HPDE6-E6E7 (cell line): ENCODE measurements at regions not wholly inside any gene's neighbourhood (a gene's known extent, or its start where the extent isn't known, plus 50 kb on each side); places are given as distances from the start of the nearest gene placed in this dataset.
"Not testable (repeated sequence)": the region's sequence is repeated elsewhere in the genome, so short reads cannot be mapped to it uniquely, and the experiment has no call there.

Experiments used
- DNase-seq: peaks from one replicate; pipeline ENCODE4 v3.0.0; 2011; ENCODE audit warnings: missing footprints; ENCODE audit errors: extremely low spot score

- no peak for DNase-seq
Observed at GRCh38 chr17:13785981-13786598, 184.4 kb upstream of the HS3ST3A1 start.

- DNase-seq = no peak
Observed at GRCh38 chr17:13787636-13788035, 185.9 kb upstream of the HS3ST3A1 start.

- DNase-seq = no peak
Observed at GRCh38 chr17:13788385-13788784, 186.7 kb upstream of the HS3ST3A1 start.

- no peak for DNase-seq
Observed at GRCh38 chr17:13792314-13792713, 190.6 kb upstream of the HS3ST3A1 start.

GRCh38 chr17:13793951-13794350, 192.2 kb upstream of the HS3ST3A1 start:
- DNase-seq = no peak

- no peak for DNase-seq
Observed at GRCh38 chr17:13797863-13798262, 196.1 kb upstream of the HS3ST3A1 start.

GRCh38 chr17:13806092-13806491, 204.4 kb upstream of the HS3ST3A1 start:
- no peak for DNase-seq

- DNase-seq = no peak
Observed at GRCh38 chr17:13807103-13807502, 205.4 kb upstream of the HS3ST3A1 start.

GRCh38 chr17:13812350-13812749, 210.6 kb upstream of the HS3ST3A1 start:
- no peak for DNase-seq

GRCh38 chr17:13813347-13814240, 211.9 kb upstream of the HS3ST3A1 start:
- no peak for DNase-seq

- no peak for DNase-seq
Observed at GRCh38 chr17:13822700-13823099, 221.0 kb upstream of the HS3ST3A1 start.

- no peak for DNase-seq
Observed at GRCh38 chr17:13825526-13826040, 223.9 kb upstream of the HS3ST3A1 start.

GRCh38 chr17:13827118-13827517, 225.4 kb upstream of the HS3ST3A1 start:
- DNase-seq = no peak

- no peak for DNase-seq
Observed at GRCh38 chr17:13833921-13834320, 232.2 kb upstream of the HS3ST3A1 start.

- DNase-seq = no peak
Observed at GRCh38 chr17:13835151-13835550, 233.4 kb upstream of the HS3ST3A1 start.

GRCh38 chr17:13837417-13837816, 231.9 kb upstream of the COX10 start:
- DNase-seq = no peak

GRCh38 chr17:13840254-13840653, 229.1 kb upstream of the COX10 start:
- no peak for DNase-seq

GRCh38 chr17:13843862-13844635, 225.3 kb upstream of the COX10 start:
- no peak for DNase-seq

- no peak for DNase-seq
Observed at GRCh38 chr17:13851889-13852288, 217.4 kb upstream of the COX10 start.

GRCh38 chr17:13855730-13856129, 213.6 kb upstream of the COX10 start:
- not testable (repeated sequence) for DNase-seq

GRCh38 chr17:13862346-13862745, 207.0 kb upstream of the COX10 start:
- no peak for DNase-seq

GRCh38 chr17:13863436-13863835, 205.9 kb upstream of the COX10 start:
- DNase-seq = no peak
